HepG2 (cell line): ENCODE measurements at regions not wholly inside any gene's neighbourhood (a gene's known extent, or its start where the extent isn't known, plus 50 kb on each side); places are given as distances from the start of the nearest gene placed in this dataset.

Experiments used
- ATAC-seq: fragments of 200-7000 bp; cut with Tn5 transposase; 3 replicates; pipeline ENCODE4 v1.9.1; 2020; ENCODE audit warnings: mild to moderate bottlenecking, moderate library complexity
- BruUV-seq: library from RNA; stranded (reverse); fragments of 400-500 nt; replicated peaks from 2 replicates; lab custom pipeline; 2021; lab: Mats Ljungman, UMichigan
- CTCF ChIA-PET: fragments of 300-600 bp; formaldehyde crosslinking; extraction: SDS; loops from one replicate; lab custom pipeline; 2021; ENCODE audit warnings: low total read pairs, inconsistent platforms, low intra/inter-chr PET ratio; lab: Yijun Ruan, JAX
- POLR2A ChIA-PET: fragments of 350-600 bp; sonication (Branson Sonifier 250); formaldehyde crosslinking; loops from one replicate; lab custom pipeline; 2020; ENCODE audit warnings: antibody characterized with exemption, inconsistent platforms; lab: Yijun Ruan, JAX
- DNase-seq: peaks from one replicate; pipeline ENCODE4 v3.0.0-alpha.2; 2015; ENCODE audit warnings: low spot score
- FAIRE-seq: peaks from 3 replicates; lab custom pipeline; 2011; peaks lifted over from hg19 to GRCh38; lab: Jason Lieb, UNC
- H2AFZ ChIP-seq: one replicate; pipeline ENCODE4 v1.6.1; 2011; ENCODE audit warnings: low read length, inconsistent platforms
- H3K27ac ChIP-seq: fragments of 300-600 bp; 3 replicates; pipeline ENCODE4 v1.8.0; 2011; ENCODE audit warnings: mixed run types, mild to moderate bottlenecking, mixed read lengths, low read length, inconsistent platforms; ENCODE audit not compliant: insufficient read depth; ENCODE audit errors: extremely low read length
- H3K27me3 ChIP-seq, 2 experiments: fragments of 200-600 bp in 1 of 2; 2 replicates in 1 of 2; 3 replicates in 1 of 2; pipeline versions ENCODE4 v1.6.0 to v1.8.0; 2011; ENCODE audit warnings: low read length in 2 of 2, mild to moderate bottlenecking in 2 of 2, moderate library complexity in 2 of 2, inconsistent platforms in 1 of 2; ENCODE audit not compliant: insufficient read depth in 2 of 2, control insufficient read depth in 1 of 2
- H3K36me3 ChIP-seq, 2 experiments: fragments of 200-600 bp in 1 of 2; replicated peaks in 1 of 2; 2 replicates in 1 of 2; 3 replicates in 1 of 2; pipeline versions ENCODE4 v1.5.1 to v1.8.0; 2011; ENCODE audit warnings: low read length in 2 of 2, inconsistent platforms in 1 of 2; ENCODE audit not compliant: insufficient read depth in 2 of 2, control insufficient read depth in 1 of 2
- H3K4me1 ChIP-seq: 2 replicates; pipeline ENCODE4 v1.5.1; 2012; ENCODE audit warnings: low read length, inconsistent platforms; ENCODE audit not compliant: insufficient read depth
- H3K4me2 ChIP-seq: 2 replicates; pipeline ENCODE4 v1.6.0; 2011; ENCODE audit warnings: low read depth, low read length, inconsistent platforms
- H3K4me3 ChIP-seq, 3 experiments: fragments of 200-600 bp in 1 of 3; sonication (generic), shearing (Covaris generic) in 1 of 3; replicated peaks in 1 of 3; 2 replicates each; pipeline ENCODE4 v1.5.1; 2011 to 2016; ENCODE audit warnings: low read length in 3 of 3, inconsistent platforms in 2 of 3, low read depth in 2 of 3, mild to moderate bottlenecking in 2 of 3, control low read depth in 1 of 3, mixed read lengths in 1 of 3; ENCODE audit not compliant: insufficient read depth in 1 of 3
- H3K79me2 ChIP-seq: one replicate; pipeline ENCODE4 v1.6.1; 2011; ENCODE audit warnings: low read length, inconsistent platforms; ENCODE audit not compliant: insufficient read depth
- H3K9ac ChIP-seq: 2 replicates; pipeline ENCODE4 v1.6.0; 2011; ENCODE audit warnings: mild to moderate bottlenecking, low read depth, low read length, inconsistent platforms; ENCODE audit not compliant: insufficient read depth
- H3K9me3 ChIP-seq: 2 replicates; pipeline ENCODE4 v1.5.1; 2012; ENCODE audit warnings: mild to moderate bottlenecking, low read length
- H4K20me1 ChIP-seq: 2 replicates; pipeline ENCODE4 v1.6.0; 2011; ENCODE audit warnings: inconsistent platforms, mild to moderate bottlenecking, low read length, moderate library complexity; ENCODE audit not compliant: insufficient read depth
- AKNA ChIP-seq: sonication (generic); formaldehyde crosslinking; IDR thresholded peaks from 2 replicates; pipeline ENCODE4 v1.4.0; 2020; ENCODE audit warnings: missing genetic modification reagents, borderline replicate concordance
- EED ChIP-seq: sonication (generic); formaldehyde crosslinking; IDR thresholded peaks from 2 replicates; pipeline ENCODE4 v1.5.0; 2020; ENCODE audit warnings: mild to moderate bottlenecking, missing genetic modification reagents
- EHMT2 ChIP-seq: fragments of 200-600 bp; sonication (generic); IDR thresholded peaks from 2 replicates; pipeline ENCODE4 v1.7.0; 2017; ENCODE audit warnings: antibody characterized with exemption, low read depth, low read length, borderline replicate concordance
- MYNN ChIP-seq: sonication (generic); formaldehyde crosslinking; IDR thresholded peaks from 2 replicates; pipeline ENCODE4 v1.4.0; 2020; ENCODE audit warnings: mild to moderate bottlenecking, low read depth, missing genetic modification reagents
- PITX1 ChIP-seq: sonication (generic); formaldehyde crosslinking; IDR thresholded peaks from 2 replicates; pipeline ENCODE4 v1.5.1; 2020; ENCODE audit warnings: mild to moderate bottlenecking, missing genetic modification reagents
- SOX5 ChIP-seq: IDR thresholded peaks from 2 replicates; pipeline ENCODE4 v1.6.1; 2016; ENCODE audit warnings: borderline replicate concordance
- SSRP1 ChIP-seq: IDR thresholded peaks from 2 replicates; pipeline ENCODE4 v1.6.1; 2016; ENCODE audit warnings: control low read depth
- TEAD2 ChIP-seq: sonication (generic); formaldehyde crosslinking; IDR thresholded peaks from 2 replicates; pipeline ENCODE4 v1.9.0; 2021; ENCODE audit warnings: missing genetic modification reagents
- ZBTB20 ChIP-seq: sonication (generic); formaldehyde crosslinking; IDR thresholded peaks from 2 replicates; pipeline ENCODE4 v1.8.1; 2023; ENCODE audit warnings: missing genetic modification reagents, low read depth, mild to moderate bottlenecking, borderline replicate concordance
- ZHX2 ChIP-seq, 2 experiments: sonication (generic) in 1 of 2; formaldehyde crosslinking in 1 of 2; IDR thresholded peaks; 2 replicates each; pipeline versions ENCODE4 v1.6.1 to v1.9.0; 2014 to 2022; ENCODE audit warnings: antibody characterized with exemption in 1 of 2, borderline replicate concordance in 1 of 2, inconsistent platforms in 1 of 2, low read depth in 1 of 2, missing genetic modification reagents in 1 of 2
- ZNF3 ChIP-seq: IDR thresholded peaks from 2 replicates; pipeline ENCODE4 v1.7.0; 2017; ENCODE audit warnings: inconsistent platforms
- ZNF317 ChIP-seq: sonication (generic); formaldehyde crosslinking; IDR thresholded peaks from 2 replicates; pipeline ENCODE4 v1.5.0; 2020; ENCODE audit warnings: mild to moderate bottlenecking, missing genetic modification reagents
- ZNF501 ChIP-seq: sonication (generic); formaldehyde crosslinking; IDR thresholded peaks from 2 replicates; pipeline ENCODE4 v1.5.1; 2020; ENCODE audit warnings: mild to moderate bottlenecking, moderate library complexity, missing genetic modification reagents
- ZNF557 ChIP-seq: sonication (generic); formaldehyde crosslinking; IDR thresholded peaks from 2 replicates; pipeline ENCODE4 v1.4.0; 2020; ENCODE audit warnings: missing genetic modification reagents
- ZNF570 ChIP-seq: sonication (generic); formaldehyde crosslinking; IDR thresholded peaks from 2 replicates; pipeline ENCODE4 v1.4.0; 2020; ENCODE audit warnings: mild to moderate bottlenecking, missing genetic modification reagents, borderline replicate concordance
- WGBS: methylation state at CpG from one replicate; pipeline ENCODE4 v1.1.6; 2017; ENCODE audit warnings: low lambda C conversion rate; 5-methylcytosine and 5-hydroxymethylcytosine counted together
- in situ Hi-C: cut with HindIII; loops from 2 replicates; pipeline ENCODE4 v1.10.0; 2017; ENCODE audit warnings: low pct_unique_long_range_greater_than_20kb; ENCODE audit not compliant: extremely low pct_ligation_motif_present
- intact Hi-C: fragments of 100-400 bp; cut with micrococcal nuclease; formaldehyde crosslinking; loops from one replicate; pipeline ENCODE4 v1.10.0; 2022; ENCODE audit not compliant: unreplicated experiment

GRCh38 chr4:122229857-122230256 is 77.7 kb downstream of the BLTP1 start:
- BruUV-seq, result no TSS peak
- peaks cover 2 to 3% of the 10 kb centered on the region in 2 experiments; a peak in 2 of 5 replicates for H3K36me3 ChIP-seq
- POLR2A ChIA-PET, result no interaction called here
- no peak for FAIRE-seq
- no peak overlapping the region for H3K4me3 ChIP-seq
- 85% methylated on average over 3 of the region's 3 CpGs for WGBS
- in situ Hi-C loops, result no loop called here
- no peak for ATAC-seq
- no peaks in the 10 kb centered on the region for H4K20me1 ChIP-seq
- H2AFZ ChIP-seq, result no peak overlapping the region
- no peak for DNase-seq
- no peaks in the 10 kb centered on the region for H3K27me3 ChIP-seq
- intact Hi-C loops, result no loop called here
- no peak overlapping the region for H3K4me2 ChIP-seq
- H3K27ac ChIP-seq, result no peak overlapping the region
- no peaks in the 10 kb centered on the region for H3K79me2 ChIP-seq
- CTCF ChIA-PET, result no interaction called here
- no peaks in the 10 kb centered on the region for H3K4me1 ChIP-seq
- no peak overlapping the region for H3K9ac ChIP-seq
- no peaks in the 10 kb centered on the region for H3K9me3 ChIP-seq
- TF ChIP-seq PITX1 (CRISPR knock-in tag) (no peak), ZNF501 (CRISPR knock-in tag) (no peak), SSRP1 (CRISPR knock-in tag) (no peak), MYNN (CRISPR knock-in tag) (no peak), ZBTB20 (no peak), ZNF557 (CRISPR knock-in tag) (no peak), ZNF317 (no peak), EED (CRISPR knock-in tag) (no peak), ZNF570 (no peak), EHMT2 (no peak), SOX5 (CRISPR knock-in tag) (no peak), AKNA (CRISPR knock-in tag) (no peak), TEAD2 (no peak), ZNF3 (no peak), ZHX2 (IDR thresholded peaks at IDR 0.05; ENCODE audit: low read depth) (no peak), ZHX2 (CRISPR knock-in tag; IDR thresholded peaks at IDR 0.05; ENCODE audit: borderline replicate concordance) (no peak)
